ENCODE measurements at regions not wholly inside any gene's neighbourhood (a gene's known extent, or its start where the extent isn't known, plus 50 kb on each side); places are given as distances from the start of the nearest gene placed in this dataset.

DNA sequence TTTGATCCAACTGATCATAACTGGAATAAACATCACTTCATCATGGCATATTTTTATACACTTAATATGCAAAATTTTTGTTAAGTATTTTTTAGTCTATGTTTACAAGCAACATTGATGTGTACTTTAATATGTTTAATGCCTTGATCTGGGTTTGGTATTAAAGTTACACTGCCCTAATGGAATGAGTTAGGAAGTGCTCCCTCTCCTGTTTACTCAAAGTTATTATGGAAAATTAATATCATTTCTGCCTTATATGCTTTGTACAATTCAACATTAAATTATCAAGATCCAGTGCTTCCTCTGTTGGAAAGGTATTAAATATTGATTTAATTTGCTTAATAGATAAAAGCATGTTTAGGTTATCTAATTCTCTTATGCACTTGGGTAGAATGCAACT lies 927.3 kb upstream of the RAG2 start (continued):
- TF ChIP-seq, protein P1, sequence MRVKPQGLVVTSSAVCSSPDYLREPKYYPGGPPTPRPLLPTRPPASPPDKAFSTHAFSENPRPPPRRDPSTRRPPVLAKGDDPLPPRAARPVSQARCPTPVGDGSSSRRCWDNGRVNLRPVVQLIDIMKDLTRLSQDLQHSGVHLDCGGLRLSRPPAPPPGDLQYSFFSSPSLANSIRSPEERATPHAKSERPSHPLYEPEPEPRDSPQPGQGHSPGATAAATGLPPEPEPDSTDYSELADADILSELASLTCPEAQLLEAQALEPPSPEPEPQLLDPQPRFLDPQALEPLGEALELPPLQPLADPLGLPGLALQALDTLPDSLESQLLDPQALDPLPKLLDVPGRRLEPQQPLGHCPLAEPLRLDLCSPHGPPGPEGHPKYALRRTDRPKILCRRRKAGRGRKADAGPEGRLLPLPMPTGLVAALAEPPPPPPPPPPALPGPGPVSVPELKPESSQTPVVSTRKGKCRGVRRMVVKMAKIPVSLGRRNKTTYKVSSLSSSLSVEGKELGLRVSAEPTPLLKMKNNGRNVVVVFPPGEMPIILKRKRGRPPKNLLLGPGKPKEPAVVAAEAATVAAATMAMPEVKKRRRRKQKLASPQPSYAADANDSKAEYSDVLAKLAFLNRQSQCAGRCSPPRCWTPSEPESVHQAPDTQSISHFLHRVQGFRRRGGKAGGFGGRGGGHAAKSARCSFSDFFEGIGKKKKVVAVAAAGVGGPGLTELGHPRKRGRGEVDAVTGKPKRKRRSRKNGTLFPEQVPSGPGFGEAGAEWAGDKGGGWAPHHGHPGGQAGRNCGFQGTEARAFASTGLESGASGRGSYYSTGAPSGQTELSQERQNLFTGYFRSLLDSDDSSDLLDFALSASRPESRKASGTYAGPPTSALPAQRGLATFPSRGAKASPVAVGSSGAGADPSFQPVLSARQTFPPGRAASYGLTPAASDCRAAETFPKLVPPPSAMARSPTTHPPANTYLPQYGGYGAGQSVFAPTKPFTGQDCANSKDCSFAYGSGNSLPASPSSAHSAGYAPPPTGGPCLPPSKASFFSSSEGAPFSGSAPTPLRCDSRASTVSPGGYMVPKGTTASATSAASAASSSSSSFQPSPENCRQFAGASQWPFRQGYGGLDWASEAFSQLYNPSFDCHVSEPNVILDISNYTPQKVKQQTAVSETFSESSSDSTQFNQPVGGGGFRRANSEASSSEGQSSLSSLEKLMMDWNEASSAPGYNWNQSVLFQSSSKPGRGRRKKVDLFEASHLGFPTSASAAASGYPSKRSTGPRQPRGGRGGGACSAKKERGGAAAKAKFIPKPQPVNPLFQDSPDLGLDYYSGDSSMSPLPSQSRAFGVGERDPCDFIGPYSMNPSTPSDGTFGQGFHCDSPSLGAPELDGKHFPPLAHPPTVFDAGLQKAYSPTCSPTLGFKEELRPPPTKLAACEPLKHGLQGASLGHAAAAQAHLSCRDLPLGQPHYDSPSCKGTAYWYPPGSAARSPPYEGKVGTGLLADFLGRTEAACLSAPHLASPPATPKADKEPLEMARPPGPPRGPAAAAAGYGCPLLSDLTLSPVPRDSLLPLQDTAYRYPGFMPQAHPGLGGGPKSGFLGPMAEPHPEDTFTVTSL (CRISPR knock-in tag; IDR thresholded peaks at IDR 0.05; ENCODE audit: borderline replicate concordance): no peak
- TF ChIP-seq, protein P2, sequence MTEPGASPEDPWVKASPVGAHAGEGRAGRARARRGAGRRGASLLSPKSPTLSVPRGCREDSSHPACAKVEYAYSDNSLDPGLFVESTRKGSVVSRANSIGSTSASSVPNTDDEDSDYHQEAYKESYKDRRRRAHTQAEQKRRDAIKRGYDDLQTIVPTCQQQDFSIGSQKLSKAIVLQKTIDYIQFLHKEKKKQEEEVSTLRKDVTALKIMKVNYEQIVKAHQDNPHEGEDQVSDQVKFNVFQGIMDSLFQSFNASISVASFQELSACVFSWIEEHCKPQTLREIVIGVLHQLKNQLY (CRISPR knock-in tag; IDR thresholded peaks at IDR 0.05): no peak
- TF ChIP-seq, protein P3, sequence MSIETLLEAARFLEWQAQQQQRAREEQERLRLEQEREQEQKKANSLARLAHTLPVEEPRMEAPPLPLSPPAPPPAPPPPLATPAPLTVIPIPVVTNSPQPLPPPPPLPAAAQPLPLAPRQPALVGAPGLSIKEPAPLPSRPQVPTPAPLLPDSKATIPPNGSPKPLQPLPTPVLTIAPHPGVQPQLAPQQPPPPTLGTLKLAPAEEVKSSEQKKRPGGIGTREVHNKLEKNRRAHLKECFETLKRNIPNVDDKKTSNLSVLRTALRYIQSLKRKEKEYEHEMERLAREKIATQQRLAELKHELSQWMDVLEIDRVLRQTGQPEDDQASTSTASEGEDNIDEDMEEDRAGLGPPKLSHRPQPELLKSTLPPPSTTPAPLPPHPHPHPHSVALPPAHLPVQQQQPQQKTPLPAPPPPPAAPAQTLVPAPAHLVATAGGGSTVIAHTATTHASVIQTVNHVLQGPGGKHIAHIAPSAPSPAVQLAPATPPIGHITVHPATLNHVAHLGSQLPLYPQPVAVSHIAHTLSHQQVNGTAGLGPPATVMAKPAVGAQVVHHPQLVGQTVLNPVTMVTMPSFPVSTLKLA (IDR thresholded peaks at IDR 0.05): no peak
- TF ChIP-seq, protein P4, sequence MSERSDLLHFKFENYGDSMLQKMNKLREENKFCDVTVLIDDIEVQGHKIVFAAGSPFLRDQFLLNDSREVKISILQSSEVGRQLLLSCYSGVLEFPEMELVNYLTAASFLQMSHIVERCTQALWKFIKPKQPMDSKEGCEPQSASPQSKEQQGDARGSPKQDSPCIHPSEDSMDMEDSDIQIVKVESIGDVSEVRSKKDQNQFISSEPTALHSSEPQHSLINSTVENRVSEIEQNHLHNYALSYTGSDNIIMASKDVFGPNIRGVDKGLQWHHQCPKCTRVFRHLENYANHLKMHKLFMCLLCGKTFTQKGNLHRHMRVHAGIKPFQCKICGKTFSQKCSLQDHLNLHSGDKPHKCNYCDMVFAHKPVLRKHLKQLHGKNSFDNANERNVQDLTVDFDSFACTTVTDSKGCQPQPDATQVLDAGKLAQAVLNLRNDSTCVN (CRISPR knock-in tag; IDR thresholded peaks at IDR 0.05; ENCODE audit: borderline replicate concordance): no peak
- TF ChIP-seq IKZF4 (CRISPR knock-in tag; IDR thresholded peaks at IDR 0.05; ENCODE audit: borderline replicate concordance, low read depth, not compliant biosample characterization) (no peak), SP5 (CRISPR knock-in tag; IDR thresholded peaks at IDR 0.05; ENCODE audit: borderline replicate concordance, low read depth) (no peak)

All from HepG2 (cell line).